Right cardiac atrium (tissue), 5 donors: ENCODE measurements at regions not wholly inside any gene's neighbourhood (a gene's known extent, or its start where the extent isn't known, plus 50 kb on each side); places are given as distances from the start of the nearest gene placed in this dataset.
"Not testable (repeated sequence)": the region's sequence is repeated elsewhere in the genome, so short reads cannot be mapped to it uniquely, and the experiment has no call there.

Experiments used
- ATAC-seq, 2 donors: fragments of 200-7000 bp; cut with Tn5 transposase; one replicate each; pipeline versions ENCODE4 v1.8.0 to v1.9.1; 2020; ENCODE audit warnings: moderate library complexity in 2 of 2, mild to moderate bottlenecking in 1 of 2
- DNase-seq, 3 donors: peaks; one replicate each; pipeline ENCODE4 v3.0.0-alpha.2; 2020
- H3K27ac ChIP-seq: one replicate; pipeline ENCODE4 v1.5.1; 2013; ENCODE audit warnings: mild to moderate bottlenecking, low read length, control low read depth, moderate library complexity
- H3K27me3 ChIP-seq: one replicate; pipeline ENCODE4 v1.6.1; 2013; ENCODE audit not compliant: control insufficient read depth, insufficient read depth
- H3K4me1 ChIP-seq: one replicate; pipeline ENCODE4 v1.6.1; 2013; ENCODE audit warnings: low read length; ENCODE audit not compliant: control insufficient read depth, insufficient read depth
- H3K4me3 ChIP-seq: one replicate; pipeline ENCODE4 v1.5.1; 2013; ENCODE audit warnings: low read length, control low read depth
- H3K9me3 ChIP-seq: one replicate; pipeline ENCODE4 v1.6.1; 2013; ENCODE audit warnings: low read length; ENCODE audit not compliant: control insufficient read depth
- WGBS: extraction: QIAGEN DNeasy Blood & Tissue Kit; methylation state at CpG from one replicate; pipeline ENCODE4 v1.1.7; 2013; 5-methylcytosine and 5-hydroxymethylcytosine counted together
- intact Hi-C, 4 donors: fragments of 100-400 bp; cut with DNase I; formaldehyde crosslinking; loops; one replicate each; pipeline versions ENCODE4 v1.11.0 to v1.14.0; 2022 to 2023
- donor health status: healthy with polysubstance abuse.
- donor health status: DM: no; HTN: yes; CAD: no.
- donor health status: DM: no; HTN: no; CAD: no.
- donor health status: DM: no; HTN: yes; CAD: no; lungs with severe emphysema.
- donor health status: DM: yes; HTN: yes; CAD: no.

- Histone ChIP-seq H3K9me3 (no peaks in the 10 kb centered on the region), H3K27me3 (no peaks in the 10 kb centered on the region), H3K4me1 (no peaks in the 10 kb centered on the region), H3K27ac (no peak overlapping the region), H3K4me3 (no peak overlapping the region)
- ATAC-seq (no peak), DNase-seq (no peak)
- intact Hi-C loops, result no loop called here
- WGBS, result 74% methylated on average over 2 of the region's 2 CpGs
Measured at GRCh38 chr5:144659634-144660227, 489.1 kb downstream of the KCTD16 start.

DNA sequence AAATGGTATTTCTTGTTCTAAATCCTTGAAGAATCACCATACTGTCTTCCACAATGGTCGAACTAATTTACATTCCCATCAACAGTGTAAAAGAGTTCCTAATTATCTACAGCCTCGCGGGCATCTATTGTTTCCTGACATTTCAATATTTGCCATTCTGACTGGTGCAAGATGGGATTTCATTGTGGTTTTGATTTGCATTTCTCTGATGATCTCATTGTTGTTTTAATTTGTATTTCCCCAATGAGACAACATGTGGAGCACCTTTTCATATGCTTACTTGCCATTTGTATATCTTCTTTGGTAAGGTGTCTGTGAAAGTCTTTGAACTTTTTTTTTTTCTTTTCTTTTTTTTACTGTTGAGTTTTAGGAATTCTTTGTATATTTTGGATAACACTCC lies 473.6 kb downstream of the KCTD16 start:
- no peaks in the 10 kb centered on the region for H3K27me3 ChIP-seq
- no peak for ATAC-seq
- H3K27ac ChIP-seq, result no peak overlapping the region
- no peak for DNase-seq
- intact Hi-C loops, result no loop called here
- H3K4me1 ChIP-seq, result no peaks in the 10 kb centered on the region
- H3K9me3 ChIP-seq, result no peaks in the 10 kb centered on the region
- H3K4me3 ChIP-seq, result no peak overlapping the region
- 85% methylated on average over 3 of the region's 3 CpGs for WGBS

- no peak overlapping the region for H3K4me3 ChIP-seq
- ATAC-seq, result no peak
- intact Hi-C loops, result no loop called here
- DNase-seq, result no peak
- no peaks in the 10 kb centered on the region for H3K4me1 ChIP-seq
- 37% methylated on average over 2 of the region's 2 CpGs for WGBS
- H3K9me3 ChIP-seq, result no peaks in the 10 kb centered on the region
- no peak overlapping the region for H3K27ac ChIP-seq
- no peaks in the 10 kb centered on the region for H3K27me3 ChIP-seq
Measured at GRCh38 chr5:144638787-144639186, 468.1 kb downstream of the KCTD16 start.

GRCh38 chr5:144634138-144634537 lies 463.5 kb downstream of the KCTD16 start:
- ATAC-seq (no peak), DNase-seq (no peak)
- WGBS, result 83% methylated on average over 2 of the region's 2 CpGs
- Histone ChIP-seq H3K4me1 (no peaks in the 10 kb centered on the region), H3K27me3 (no peaks in the 10 kb centered on the region), H3K4me3 (no peak overlapping the region), H3K9me3 (no peaks in the 10 kb centered on the region), H3K27ac (no peak overlapping the region)
- intact Hi-C loops, result no loop called here

DNA sequence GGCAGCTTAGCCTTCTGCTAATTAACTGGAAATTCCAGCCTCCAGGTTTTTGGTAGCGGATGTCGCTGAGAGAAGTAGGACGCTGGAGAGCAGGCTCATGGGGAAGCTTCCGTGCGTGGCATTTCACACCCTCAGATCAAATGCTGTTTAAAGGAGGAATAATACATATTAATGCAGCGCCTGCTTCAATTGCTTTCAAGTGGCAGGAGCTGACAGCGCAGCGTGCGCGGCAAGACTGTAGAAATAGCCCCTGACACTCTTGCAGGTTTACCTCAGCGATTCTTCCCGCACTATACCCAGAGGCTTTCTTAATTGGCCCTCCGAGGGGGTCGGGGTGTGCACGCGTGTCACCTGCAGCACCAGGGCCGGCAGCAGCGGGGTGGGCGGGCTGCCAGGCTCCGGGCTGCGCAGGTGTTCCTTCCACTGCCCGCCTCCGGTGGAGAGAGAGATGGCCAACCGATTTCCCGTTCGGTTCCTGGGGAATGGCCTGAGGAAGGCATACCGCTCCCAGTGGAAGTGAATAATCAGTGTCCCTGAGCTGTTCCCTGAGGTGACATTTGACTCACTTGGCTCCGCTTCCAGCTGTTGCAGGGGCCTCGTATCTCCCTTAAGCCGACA lies 427.9 kb downstream of the KCTD16 start:
- intact Hi-C loops, result no loop called here
- ATAC-seq (peak; percentile 72 to 88), DNase-seq (peak; percentile 23 to 54 (median 35))
- H3K27me3 ChIP-seq, result no peaks in the 10 kb centered on the region
- H3K27ac ChIP-seq, result no peak overlapping the region
- WGBS, result 13% methylated on average over 30 of the region's 30 CpGs
- H3K4me1 ChIP-seq, result peaks cover 3% of the 10 kb centered on the region
- peak overlapping the region; percentile 29 for H3K4me3 ChIP-seq
- no peaks in the 10 kb centered on the region for H3K9me3 ChIP-seq

DNA sequence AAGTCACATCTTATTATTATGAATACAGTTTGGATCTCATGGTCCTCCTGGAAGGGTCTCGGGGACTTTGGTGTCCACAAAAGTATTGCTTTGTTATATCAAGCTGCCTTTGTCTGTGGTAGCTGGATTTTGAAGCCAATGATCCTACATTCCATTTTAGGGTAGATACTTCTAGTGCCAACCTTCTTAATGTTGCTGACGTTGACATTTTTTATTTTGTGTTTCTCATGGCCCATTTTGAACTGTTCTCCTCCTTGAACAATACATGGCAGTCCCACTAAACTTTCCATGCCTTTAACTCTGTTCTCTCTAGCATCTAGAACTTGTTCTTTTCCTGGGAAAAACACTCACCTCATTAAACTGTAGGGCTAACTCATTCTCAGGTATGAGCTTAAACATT lies 425.8 kb downstream of the KCTD16 start:
- intact Hi-C loops, result no loop called here
- Histone ChIP-seq H3K9me3 (no peaks in the 10 kb centered on the region), H3K27me3 (no peaks in the 10 kb centered on the region), H3K4me1 (peaks cover 3% of the 10 kb centered on the region), H3K27ac (no peak overlapping the region), H3K4me3 (no peak overlapping the region)
- DNase-seq (no peak), ATAC-seq (no peak)
- WGBS, result 76% methylated on average over 2 of the region's 2 CpGs

DNA sequence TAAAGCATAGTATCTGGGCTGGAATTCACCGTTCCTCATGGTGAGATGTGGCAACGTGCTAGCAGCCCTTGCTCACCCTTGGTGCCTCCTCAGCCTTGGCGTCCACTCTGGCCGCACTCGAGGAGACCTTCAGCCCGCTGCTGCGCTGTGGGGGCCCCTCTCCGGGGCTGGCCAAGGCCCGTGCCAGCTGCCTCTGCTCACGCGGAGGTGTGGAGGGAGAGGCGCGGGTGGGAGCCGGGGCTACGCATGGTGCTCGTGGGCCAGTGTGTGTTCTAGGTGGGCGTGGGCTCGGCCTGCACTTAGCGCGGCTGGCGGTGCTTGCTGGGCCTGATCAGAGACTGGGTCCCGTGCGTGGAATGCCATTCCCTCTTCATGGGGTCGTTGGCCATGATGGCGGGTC lies 424.2 kb downstream of the KCTD16 start:
- H3K4me3 ChIP-seq, result no peak overlapping the region
- peak in 1 of 3 donors; percentile 42 for DNase-seq
- ATAC-seq, result no peak
- H3K9me3 ChIP-seq, result no peaks in the 10 kb centered on the region
- no peaks in the 10 kb centered on the region for H3K27me3 ChIP-seq
- intact Hi-C loops, result no loop called here
- H3K4me1 ChIP-seq, result peaks cover 3% of the 10 kb centered on the region
- WGBS, result 92% methylated on average over 25 of the region's 25 CpGs
- H3K27ac ChIP-seq, result no peak overlapping the region

DNA sequence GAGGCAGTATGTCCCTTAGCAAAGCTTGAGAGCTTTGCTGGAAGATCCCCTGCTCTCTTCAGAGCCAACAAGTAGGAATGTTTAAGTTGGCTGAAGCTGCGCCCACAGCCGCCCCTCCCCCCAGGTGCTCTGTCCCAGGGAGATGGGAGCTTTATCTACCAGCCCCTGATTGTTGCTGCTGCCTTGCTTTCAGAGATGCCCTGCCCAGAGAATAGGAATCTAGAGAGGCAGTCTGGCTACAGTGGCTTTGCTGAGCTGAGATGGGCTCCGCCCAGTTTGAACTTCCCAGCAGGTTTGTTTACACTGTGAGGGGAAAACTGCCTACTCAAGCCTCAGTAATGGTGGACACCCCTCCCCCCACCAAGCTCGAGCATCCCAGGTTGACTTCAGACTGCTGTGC lies 423.6 kb downstream of the KCTD16 start:
- H3K4me1 ChIP-seq, H3K27ac ChIP-seq, H3K9me3 ChIP-seq, H3K27me3 ChIP-seq, H3K4me3 ChIP-seq, intact Hi-C loops, ATAC-seq, DNase-seq: not testable (repeated sequence)
- 46% methylated on average over 4 of the region's 4 CpGs for WGBS

DNA sequence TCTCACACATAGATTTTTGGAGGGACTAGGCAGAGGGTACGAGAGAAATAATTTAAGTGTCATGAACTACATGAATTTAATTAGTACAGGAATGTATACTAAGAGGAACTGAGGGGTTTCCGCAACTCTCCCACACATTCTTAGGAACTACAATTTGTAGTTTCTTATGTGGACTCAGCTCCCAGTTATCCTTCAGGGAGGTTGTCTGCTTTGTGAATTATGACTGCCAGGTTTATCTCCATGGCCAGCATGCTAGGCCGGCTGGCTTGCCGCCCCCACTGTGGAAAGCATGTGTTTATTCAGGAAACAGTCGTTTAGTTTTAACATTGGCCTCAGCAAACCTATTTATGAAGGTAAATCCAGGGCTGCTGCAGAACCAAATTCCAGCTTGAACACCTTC lies 415.0 kb downstream of the KCTD16 start:
- 45% methylated on average over 5 of the region's 5 CpGs for WGBS
- Histone ChIP-seq H3K4me1 (no peaks in the 10 kb centered on the region), H3K9me3 (no peaks in the 10 kb centered on the region), H3K27ac (no peak overlapping the region), H3K4me3 (no peak overlapping the region), H3K27me3 (no peaks in the 10 kb centered on the region)
- intact Hi-C loops, result no loop called here
- peak in 1 of 3 donors; percentile 20 for DNase-seq
- ATAC-seq, result no peak

- no peak for DNase-seq
- Histone ChIP-seq H3K4me3 (no peak overlapping the region), H3K27ac (no peak overlapping the region), H3K4me1 (no peaks in the 10 kb centered on the region), H3K9me3 (no peaks in the 10 kb centered on the region), H3K27me3 (no peaks in the 10 kb centered on the region)
- no peak for ATAC-seq
- 63% methylated on average over 7 of the region's 7 CpGs for WGBS
- intact Hi-C loops, result no loop called here
Measured at GRCh38 chr5:144583541-144584449, 413.1 kb downstream of the KCTD16 start.

- H3K4me3 ChIP-seq, result no peak overlapping the region
- no peaks in the 10 kb centered on the region for H3K27me3 ChIP-seq
- DNase-seq (no peak), ATAC-seq (no peak)
- intact Hi-C loops, result no loop called here
- H3K27ac ChIP-seq, result no peak overlapping the region
- WGBS, result 83% methylated on average over 3 of the region's 3 CpGs
- no peaks in the 10 kb centered on the region for H3K9me3 ChIP-seq
- H3K4me1 ChIP-seq, result no peaks in the 10 kb centered on the region
Measured at GRCh38 chr5:144582066-144582465, 411.4 kb downstream of the KCTD16 start.
